Adrenal gland (tissue), 5 donors: ENCODE measurements at regions not wholly inside any gene's neighbourhood (a gene's known extent, or its start where the extent isn't known, plus 50 kb on each side); places are given as distances from the start of the nearest gene placed in this dataset.

ENCODE experiments used
- POLR2A ChIP-seq, 2 donors: fragments of 450-650 bp; IDR thresholded peaks; one replicate each; pipeline ENCODE4 v1.6.1; 2017; ENCODE audit warnings: antibody characterized with exemption in 2 of 2, mild to moderate bottlenecking in 2 of 2, moderate library complexity in 1 of 2
- TF ChIP-seq, protein P1 (sequence below), 6 experiments: fragments of 450-650 bp in 4 of 6; fragments of 200-600 bp in 2 of 6; sonication (generic) in 1 of 6; IDR thresholded peaks; 1 replicate in 5 of 6; 2 replicates in 1 of 6; pipeline versions ENCODE4 v1.5.1 to v1.8.0; 2016 to 2021; ENCODE audit warnings: antibody characterized with exemption in 6 of 6, mild to moderate bottlenecking in 2 of 6, moderate library complexity in 1 of 6
- donor health status: DM: no; HTN: no; CAD: no.

DNA sequence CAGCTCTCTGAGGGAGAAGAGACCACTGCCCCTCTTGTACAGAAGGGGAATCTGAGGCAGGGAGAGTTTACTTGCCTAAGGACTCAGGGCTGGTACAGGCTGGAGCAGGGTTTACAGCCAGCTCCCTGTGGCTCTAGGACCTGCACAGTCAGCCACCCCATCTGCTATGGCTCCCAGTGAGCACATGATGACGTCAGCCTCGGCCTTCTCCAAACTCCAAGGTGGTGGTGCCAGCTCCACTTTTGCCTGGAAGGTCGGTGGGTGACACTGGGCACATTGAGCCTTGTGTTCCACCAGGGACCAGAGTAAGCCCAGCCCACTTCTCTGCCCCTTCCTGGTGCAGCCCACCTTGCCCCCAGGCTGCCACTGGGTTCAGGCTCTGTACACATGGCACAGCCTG, 202.2 kb downstream of the ENGASE start:
- TF ChIP-seq, protein P1, sequence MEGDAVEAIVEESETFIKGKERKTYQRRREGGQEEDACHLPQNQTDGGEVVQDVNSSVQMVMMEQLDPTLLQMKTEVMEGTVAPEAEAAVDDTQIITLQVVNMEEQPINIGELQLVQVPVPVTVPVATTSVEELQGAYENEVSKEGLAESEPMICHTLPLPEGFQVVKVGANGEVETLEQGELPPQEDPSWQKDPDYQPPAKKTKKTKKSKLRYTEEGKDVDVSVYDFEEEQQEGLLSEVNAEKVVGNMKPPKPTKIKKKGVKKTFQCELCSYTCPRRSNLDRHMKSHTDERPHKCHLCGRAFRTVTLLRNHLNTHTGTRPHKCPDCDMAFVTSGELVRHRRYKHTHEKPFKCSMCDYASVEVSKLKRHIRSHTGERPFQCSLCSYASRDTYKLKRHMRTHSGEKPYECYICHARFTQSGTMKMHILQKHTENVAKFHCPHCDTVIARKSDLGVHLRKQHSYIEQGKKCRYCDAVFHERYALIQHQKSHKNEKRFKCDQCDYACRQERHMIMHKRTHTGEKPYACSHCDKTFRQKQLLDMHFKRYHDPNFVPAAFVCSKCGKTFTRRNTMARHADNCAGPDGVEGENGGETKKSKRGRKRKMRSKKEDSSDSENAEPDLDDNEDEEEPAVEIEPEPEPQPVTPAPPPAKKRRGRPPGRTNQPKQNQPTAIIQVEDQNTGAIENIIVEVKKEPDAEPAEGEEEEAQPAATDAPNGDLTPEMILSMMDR (IDR thresholded peaks at IDR 0.05) = no peak
- TF ChIP-seq POLR2A (IDR thresholded peaks at IDR 0.05) = no peak
